CD4-positive, alpha-beta T cell treated with Interleukin-17A for 1 hour (primary cell): ENCODE measurements at regions not wholly inside any gene's neighbourhood (a gene's known extent, or its start where the extent isn't known, plus 50 kb on each side); places are given as distances from the start of the nearest gene placed in this dataset.

Source experiments
- DNase-seq: peaks from one replicate; pipeline ENCODE4 v3.0.0-alpha.2; 2020

DNA sequence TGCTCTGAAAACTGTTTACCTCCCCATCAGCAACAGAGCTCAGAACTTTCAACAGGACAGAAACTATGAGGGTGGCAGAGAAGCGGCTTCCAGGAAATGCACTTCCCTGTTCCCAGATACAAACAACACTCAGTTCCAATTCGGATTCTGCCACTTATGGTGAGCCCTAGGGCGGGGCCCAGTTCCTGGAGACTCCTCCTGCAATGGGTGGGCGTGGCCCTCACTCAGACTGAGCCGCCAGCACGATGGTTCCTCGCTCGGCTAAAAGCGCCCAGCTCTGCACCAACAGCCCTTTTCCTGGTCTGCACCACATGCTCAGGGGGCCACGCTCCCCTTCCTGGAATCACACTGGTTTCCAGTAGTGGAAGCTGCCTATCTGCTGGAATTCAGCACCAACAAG lies 314.1 kb downstream of the CTTN start:
- DNase-seq: no peak

DNA sequence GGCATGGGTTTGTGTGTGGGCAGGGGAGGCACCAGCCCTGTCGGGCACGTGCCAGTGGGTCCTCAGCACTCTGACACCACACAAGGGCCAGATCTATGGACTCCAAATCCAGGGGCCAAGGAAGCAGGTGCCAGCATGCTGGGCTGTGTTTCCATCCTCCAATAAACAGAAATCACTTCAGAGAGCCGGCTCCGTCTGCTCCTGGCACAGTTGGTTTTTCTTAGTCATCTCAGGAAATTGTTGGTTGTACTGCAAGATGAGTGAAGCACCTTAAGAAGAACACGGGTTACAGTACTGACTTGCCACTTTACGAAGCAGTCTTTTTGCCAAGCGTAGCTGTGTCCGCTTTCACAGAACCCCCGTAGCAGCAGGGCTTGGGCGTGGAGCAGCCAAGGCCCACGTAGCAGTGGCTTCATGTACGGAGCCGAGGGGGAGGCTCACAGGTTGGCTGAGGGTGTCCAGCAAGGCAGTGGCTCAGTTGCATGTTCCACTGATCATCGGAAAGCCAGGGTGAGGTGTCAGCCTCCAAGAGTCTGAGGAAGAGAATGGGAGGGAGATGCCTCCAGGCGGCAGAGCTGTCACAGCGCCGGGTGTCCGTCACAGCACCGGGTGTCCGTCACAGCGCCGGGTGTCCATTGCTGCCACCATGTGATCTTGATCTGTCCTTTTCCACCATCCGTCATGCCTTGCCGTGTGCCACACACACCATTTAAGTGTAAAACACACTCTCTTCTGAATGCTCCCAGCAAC lies 314.9 kb downstream of the CTTN start:
- no peak for DNase-seq

- DNase-seq: no peak
These were observed 315.8 kb downstream of the CTTN start for GRCh38 chr11:70713988-70714665.

DNA sequence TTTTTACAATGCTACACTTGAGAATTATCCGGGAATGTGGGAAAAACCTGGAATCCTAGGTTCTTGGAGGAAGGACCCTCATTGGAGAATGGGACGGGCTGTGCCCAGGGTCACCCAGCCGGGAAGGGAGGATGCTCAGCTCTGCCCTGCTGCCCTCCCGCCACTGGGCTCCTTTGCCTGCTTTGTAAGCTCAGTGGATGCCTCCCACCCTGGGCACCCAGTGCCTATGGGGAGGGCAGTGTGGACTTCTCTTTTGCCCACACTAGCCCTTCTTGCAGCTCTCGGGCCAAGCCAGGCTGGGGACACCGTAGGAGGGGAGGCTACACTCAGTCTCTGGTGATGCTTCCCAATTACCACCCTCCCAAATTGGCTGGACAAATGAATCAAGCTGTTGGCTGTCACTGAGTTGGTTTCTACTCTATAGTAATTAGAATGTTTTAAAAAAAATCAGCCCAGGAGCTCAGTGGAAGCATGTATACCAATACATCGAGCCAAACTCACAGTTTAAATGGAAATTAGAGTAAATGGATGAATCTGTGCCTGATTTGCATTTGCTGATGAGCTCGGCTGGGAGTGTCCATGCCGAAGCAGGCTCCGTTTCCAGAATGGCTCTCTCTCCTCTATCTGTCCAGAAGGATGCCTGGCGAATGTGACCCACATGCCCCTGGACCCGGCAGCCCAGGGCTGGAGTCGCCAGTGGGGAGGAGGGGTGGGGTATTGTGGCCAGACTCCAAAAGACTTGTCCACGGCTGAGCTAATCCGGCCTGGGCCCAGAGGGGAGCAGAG lies 317.0 kb downstream of the CTTN start:
- DNase-seq: no peak

- DNase-seq: no peak
These were observed 317.9 kb downstream of the CTTN start for GRCh38 chr11:70716216-70716615.

DNA sequence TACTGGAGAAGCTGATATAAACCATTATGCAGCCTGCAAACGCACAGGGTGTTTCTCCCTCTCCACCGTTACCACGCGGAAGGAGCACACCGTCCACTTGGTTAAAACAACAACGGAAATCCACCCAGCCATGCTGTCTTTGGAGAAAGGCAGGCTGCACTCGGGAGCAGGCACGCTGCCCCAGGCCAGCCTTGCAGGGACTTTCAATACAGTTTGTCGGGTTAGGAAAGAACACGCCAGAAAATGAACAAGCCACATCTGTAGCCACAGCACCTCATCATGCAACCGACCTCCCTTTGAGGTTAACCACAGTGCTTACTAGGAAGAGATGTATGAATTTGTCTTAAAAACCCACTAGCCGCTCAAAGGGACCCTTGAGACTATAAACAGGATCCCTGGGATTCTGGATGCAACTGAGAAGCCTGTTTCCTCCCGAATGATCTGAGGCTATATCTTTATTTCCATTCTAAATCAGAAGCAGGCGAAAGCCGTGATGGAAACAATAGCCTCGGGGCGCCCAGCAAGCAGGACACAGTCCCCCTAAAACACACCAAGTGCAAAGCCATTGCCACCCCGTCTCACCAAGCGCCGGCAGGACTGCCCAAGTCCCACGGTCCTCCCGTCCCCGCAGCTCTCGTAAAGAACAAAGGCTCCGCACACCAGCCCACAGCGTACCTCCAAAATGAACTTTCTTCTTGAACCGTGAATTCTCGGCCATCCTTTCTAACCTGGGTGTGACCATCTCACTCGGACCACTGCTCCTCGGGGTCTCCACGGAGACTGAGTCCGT lies 318.9 kb downstream of the CTTN start:
- DNase-seq: no peak

DNA sequence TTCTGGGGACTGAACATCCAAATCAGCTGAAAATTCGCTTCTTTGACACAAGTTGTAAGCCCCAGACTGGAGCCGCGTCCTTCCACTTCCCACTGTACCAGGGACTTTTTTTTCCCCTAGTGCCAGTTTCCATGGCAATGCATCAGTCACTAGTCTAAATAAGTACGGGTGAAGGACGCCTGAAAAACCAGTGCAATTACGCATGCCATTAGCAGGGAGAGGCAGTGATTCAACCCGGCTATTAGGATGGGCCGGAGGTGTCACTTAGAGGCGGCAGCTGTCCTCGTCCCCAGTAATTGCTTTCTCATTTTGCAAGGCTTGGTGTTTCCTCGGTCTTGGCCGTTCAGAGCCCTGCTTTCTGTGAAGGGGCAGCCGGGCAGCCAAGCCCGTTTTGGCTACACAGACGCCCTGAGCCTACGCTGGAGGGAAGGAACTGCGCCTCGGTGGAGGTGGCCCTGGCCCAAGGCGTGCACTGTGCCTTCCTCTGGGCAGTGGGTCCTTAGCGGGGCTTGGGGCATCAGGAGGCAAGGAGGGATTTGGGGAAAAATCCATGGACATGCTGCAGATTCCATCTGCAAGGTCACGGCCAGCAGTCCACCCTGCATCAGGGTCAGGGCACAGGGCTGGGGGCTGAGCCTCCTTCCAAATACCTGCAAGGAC lies 319.7 kb downstream of the CTTN start:
- DNase-seq: no peak

DNA sequence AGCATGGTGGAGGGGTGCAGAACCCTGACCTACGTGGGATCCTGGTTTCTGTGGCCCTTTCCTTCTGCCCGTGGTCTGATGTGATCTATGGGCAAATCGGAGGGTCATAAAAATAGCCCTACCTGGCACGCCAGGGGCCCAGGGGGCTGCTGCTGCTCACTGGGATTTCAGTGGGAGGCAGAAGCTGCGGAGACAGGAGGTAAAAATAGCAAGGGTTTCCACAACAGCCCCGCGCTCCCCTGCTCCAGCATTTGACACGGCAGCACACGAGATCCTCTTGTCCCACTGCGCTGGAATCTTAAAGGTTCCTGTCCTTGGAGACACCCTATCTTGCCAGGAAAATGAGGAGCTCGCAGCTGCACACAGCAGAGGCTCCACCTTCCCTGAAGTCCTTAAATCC lies 321.2 kb downstream of the CTTN start:
- DNase-seq: no peak

- DNase-seq: no peak
These were observed 322.0 kb downstream of the CTTN start for GRCh38 chr11:70720281-70720680.

DNA sequence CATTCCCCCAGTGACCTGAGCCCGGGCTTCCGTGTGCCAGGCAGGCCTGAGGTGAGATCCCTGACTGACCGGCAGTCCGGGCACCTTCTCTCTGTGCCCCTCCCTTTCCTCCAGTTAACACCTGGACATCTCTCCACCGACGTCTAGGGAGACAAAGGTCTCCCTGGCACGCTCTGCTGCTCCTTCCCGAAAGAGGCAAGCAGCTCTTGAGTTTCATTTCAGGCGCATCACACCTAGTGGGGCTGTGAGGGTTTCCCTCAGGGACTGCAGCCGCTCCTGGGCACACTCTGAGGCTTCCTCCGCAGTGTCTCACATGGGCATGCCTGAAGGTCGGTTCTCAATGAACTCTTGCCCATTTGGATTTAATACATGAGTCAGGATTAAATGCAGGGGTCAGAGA lies 322.7 kb downstream of the CTTN start:
- DNase-seq: no peak

- DNase-seq: no peak
These were observed 326.9 kb downstream of the CTTN start for GRCh38 chr11:70725278-70725677.

DNA sequence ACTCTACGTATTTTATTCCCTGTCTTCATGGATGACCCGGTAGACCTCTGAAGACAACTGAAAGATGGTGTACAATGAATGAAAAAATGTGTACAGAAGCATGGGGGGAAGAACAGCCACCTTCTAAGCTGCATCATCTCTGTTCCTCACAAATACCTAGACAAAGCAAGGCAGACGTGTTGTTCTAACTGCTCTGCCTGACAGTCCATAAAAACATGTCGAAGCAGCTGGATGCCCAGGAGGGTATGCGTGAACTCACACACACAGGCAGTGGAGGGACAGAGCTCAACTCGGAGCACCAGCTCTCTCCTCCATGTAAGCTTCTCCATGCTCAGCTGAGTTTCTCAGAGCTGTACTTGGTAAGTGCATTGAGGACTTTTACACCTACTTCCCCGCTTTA lies 327.4 kb downstream of the CTTN start:
- no peak for DNase-seq

DNA sequence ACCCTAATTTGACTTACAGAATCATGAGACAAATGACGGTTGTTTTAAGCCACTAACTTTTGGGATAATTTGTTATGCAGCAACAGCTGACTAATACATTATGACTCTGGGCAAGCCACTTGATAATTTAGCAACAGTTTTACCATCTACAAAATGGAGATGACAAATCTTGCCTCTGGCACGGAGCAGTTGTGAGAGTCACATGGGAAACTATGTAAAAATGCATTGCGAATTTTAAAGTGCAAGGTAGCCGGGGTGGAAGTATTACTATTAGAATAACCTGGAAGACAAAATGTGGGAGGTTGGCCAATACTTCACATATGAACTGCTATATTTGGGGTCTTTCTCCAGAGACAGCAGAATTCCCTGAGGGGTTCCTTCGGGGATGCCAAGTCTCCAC lies 328.7 kb downstream of the CTTN start:
- no peak for DNase-seq

DNA sequence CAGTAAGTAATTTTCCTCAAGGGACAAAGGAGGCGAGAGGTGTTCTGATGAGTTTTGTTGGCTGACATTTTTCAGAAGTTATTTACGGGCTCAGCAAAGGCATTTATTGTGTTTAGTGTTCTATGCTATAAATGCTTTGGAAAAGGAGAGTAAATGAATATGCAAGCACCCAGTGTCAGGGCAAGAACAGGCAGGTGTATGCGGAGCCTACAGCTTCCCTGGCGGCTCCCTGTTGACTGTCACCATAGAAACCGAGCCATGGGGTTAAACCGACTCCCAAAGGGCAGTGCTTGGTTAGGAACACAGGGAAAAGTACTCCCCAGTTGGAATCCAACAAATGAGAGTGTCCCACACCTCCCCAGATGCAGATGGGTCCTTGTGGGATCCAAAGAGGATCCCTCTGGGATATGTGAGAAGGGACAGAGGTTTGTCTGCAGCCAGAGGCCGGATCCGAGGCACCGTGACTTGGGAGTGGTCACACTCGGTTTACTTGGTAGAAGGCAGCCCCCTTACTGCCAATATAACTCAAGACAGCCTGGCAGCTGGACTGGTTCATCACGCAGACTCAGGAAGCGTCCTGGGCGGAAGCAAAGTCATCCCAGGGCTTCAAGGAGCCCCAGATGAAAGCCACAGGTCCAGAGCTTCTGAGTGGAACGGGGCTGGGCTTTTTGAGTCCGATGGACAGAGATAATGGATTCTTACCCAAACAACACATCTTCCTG lies 329.7 kb downstream of the CTTN start:
- no peak for DNase-seq

GRCh38 chr11:70729949-70730348 lies 331.6 kb downstream of the CTTN start:
- no peak for DNase-seq

DNA sequence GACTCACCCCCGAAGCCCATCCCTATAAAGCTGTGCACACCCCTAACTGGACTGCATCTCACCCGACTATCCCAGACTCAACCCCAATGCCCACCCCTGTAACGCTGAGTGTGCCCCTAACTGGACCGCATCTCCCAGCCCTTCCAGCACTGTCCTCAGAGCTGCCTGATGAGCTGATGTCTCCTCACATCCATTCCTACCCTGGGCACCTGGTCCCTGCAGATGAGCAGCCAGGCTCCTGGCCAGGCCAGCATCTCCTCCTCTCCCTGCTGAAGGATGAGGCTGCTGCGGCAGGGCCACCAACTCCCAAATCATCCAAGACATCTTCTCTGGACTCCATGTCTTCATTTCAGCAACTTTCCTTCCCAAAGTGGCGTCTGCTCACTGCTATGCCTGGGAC lies 332.1 kb downstream of the CTTN start:
- DNase-seq: no peak

DNA sequence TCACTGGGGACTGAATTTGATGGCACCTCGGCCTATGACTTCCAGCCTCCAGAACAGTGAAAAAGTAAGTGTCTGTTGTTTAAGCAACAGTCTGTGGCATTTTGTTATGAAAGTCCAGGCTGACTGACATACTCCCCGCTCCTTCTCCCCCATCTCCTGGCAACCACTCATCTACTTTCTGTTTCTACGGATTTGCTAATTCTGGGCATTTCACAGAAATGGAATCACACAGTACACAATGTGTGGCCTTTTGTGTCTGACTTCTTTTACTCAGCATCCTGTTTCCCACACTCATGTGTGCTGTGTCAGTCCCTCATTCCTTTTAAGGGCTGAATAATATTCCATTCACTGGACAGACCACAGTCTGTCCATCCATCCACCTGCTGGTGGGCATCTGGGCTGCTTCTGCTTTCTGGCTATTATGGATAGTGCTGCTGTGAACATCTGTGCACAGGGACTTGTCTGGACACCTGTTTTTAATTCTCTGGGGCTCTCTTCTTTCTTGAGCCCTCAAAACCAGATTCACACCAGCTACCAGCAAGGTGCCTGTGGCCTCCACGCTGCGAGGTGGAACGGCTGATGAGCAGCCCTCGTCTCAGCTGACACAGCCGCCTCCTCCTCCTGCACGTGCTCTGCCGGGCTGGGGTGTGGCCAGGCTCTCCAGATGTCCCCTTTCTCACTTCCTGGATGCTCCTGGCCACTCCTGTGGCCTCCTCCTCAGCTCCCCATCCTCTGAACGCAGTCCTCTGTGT lies 333.1 kb downstream of the CTTN start:
- DNase-seq: no peak

DNA sequence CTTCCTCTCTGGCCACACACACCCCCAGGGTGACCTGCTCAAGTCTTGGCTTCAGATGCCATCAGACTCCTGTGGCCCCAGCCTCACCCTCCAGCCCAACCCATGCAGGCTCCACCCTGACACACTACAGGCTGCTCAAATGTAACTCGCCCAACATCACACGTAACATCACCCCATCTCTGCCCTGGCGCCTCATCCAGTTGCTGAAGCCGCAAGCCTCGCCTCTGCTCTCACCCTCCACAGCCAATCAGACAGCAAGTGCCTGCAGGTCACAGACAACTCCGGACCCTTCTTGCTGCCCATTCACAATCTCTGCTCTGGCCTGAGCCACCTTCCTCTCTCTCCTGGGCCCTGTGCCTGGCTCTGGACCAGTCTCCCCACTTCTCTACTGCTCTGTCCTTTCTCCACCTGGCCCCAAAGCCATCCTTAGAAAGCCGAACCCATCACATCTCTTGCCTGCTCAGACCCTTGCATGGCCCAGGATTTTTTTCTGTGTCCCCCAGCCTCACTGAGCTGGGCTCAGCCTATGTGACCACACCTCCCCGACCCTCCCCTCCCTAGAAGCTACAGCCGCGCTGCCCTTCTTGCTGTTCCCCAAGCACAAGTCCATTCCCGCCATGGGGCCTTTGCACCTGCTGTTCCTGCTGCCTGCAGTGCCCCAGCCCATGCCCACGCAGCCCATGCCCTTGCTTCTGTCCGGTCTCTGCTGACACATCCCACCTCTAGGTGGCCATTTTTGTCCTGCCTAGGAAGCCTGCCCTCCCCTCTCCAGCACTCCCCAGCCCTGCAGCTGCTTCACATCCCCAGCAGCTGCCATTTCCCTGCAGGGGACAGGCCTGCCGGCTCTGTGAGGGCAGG lies 333.9 kb downstream of the CTTN start:
- no peak for DNase-seq

DNA sequence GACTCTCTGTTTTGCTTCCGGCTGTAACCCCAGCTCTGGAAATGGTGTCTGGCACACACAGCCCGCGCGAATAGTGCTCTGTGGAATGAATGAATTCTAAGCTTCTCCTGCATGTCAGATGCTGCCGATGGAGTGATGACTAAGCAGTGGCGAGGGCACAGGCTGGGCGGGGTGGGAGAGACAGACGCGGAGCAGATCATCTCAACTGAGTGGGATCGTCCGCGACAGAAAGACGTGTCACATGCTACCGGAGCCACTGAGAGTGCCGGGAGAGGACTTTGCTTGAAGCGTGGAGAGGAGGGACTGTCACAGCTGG lies 334.5 kb downstream of the CTTN start:
- no peak for DNase-seq
